Esophagus muscularis mucosa (tissue), 3 donors: ENCODE measurements at regions not wholly inside any gene's neighbourhood (a gene's known extent, or its start where the extent isn't known, plus 50 kb on each side); places are given as distances from the start of the nearest gene placed in this dataset.

Experiments used
- CTCF ChIP-seq, 3 experiments: fragments of 200-600 bp in 2 of 3; fragments of 450-650 bp in 1 of 3; sonication (generic) in 2 of 3; IDR thresholded peaks; one replicate each; pipeline ENCODE4 v1.5.1; 2017 to 2019; ENCODE audit warnings: antibody characterized with exemption in 3 of 3, mild to moderate bottlenecking in 2 of 3, moderate library complexity in 1 of 3
- POLR2A ChIP-seq: fragments of 450-650 bp; IDR thresholded peaks from one replicate; pipeline ENCODE4 v1.6.1; 2017; ENCODE audit warnings: antibody characterized with exemption, moderate library complexity, mild to moderate bottlenecking, low read depth

- TF ChIP-seq CTCF (IDR thresholded peaks at IDR 0.05), result no peak
- no peak for TF ChIP-seq POLR2A
These were observed 115.3 kb downstream of the ZNF33B start for GRCh38 chr10:42523098-42523497.
